Breast epithelium (tissue), 4 donors: ENCODE measurements at regions not wholly inside any gene's neighbourhood (a gene's known extent, or its start where the extent isn't known, plus 50 kb on each side); places are given as distances from the start of the nearest gene placed in this dataset.

Source experiments
- DNase-seq, 2 donors: peaks; one replicate each; pipeline ENCODE4 v3.0.0-alpha.2; 2019; ENCODE audit warnings: low spot score in 2 of 2
- H3K27ac ChIP-seq, 2 donors: fragments of 200-600 bp; sonication (generic) in 1 of 2; one replicate each; pipeline ENCODE4 v1.5.1; 2016 to 2019; ENCODE audit warnings: mild to moderate bottlenecking in 1 of 2
- H3K27me3 ChIP-seq, 2 donors: fragments of 200-600 bp; sonication (generic) in 1 of 2; one replicate each; pipeline versions ENCODE4 v1.5.1 to v1.6.0; 2017 to 2019; ENCODE audit warnings: control low read depth in 1 of 2, mild to moderate bottlenecking in 1 of 2
- H3K36me3 ChIP-seq: fragments of 200-600 bp; one replicate; pipeline ENCODE4 v1.5.1; 2019
- H3K4me1 ChIP-seq, 2 donors: fragments of 200-600 bp; sonication (generic); one replicate each; pipeline ENCODE4 v1.5.1; 2016 to 2019; ENCODE audit warnings: control low read depth in 1 of 2
- H3K4me3 ChIP-seq, 3 donors: fragments of 200-600 bp; sonication (generic); 1 replicate in 2 of 3; 2 replicates in 1 of 3; pipeline ENCODE4 v1.5.1; 2016 to 2019; ENCODE audit warnings: mild to moderate bottlenecking in 3 of 3, moderate library complexity in 2 of 3
- H3K9me3 ChIP-seq, 2 donors: fragments of 200-600 bp; sonication (generic) in 1 of 2; one replicate each; pipeline ENCODE4 v1.5.1; 2016 to 2019; ENCODE audit warnings: control low read depth in 1 of 2
- POLR2A ChIP-seq: fragments of 450-650 bp; IDR thresholded peaks from one replicate; pipeline ENCODE4 v1.6.1; 2016; ENCODE audit warnings: antibody characterized with exemption, mild to moderate bottlenecking, moderate library complexity
- POLR2AphosphoS5 ChIP-seq, 3 donors: sonication (generic); formaldehyde crosslinking; IDR thresholded peaks; one replicate each; pipeline ENCODE4 v1.6.1; 2017; ENCODE audit warnings: antibody characterized with exemption in 3 of 3
- intact Hi-C: fragments of 100-400 bp; cut with DNase I; formaldehyde crosslinking; loops from one replicate; pipeline ENCODE4 v1.15.1; 2023; ENCODE audit warnings: low total_unique reads
- TF ChIP-seq, protein P1 (sequence below), 3 donors: fragments of 450-650 bp; IDR thresholded peaks; one replicate each; pipeline ENCODE4 v1.5.1; 2016 to 2017; ENCODE audit warnings: antibody characterized with exemption in 3 of 3, mild to moderate bottlenecking in 3 of 3, moderate library complexity in 3 of 3

DNA sequence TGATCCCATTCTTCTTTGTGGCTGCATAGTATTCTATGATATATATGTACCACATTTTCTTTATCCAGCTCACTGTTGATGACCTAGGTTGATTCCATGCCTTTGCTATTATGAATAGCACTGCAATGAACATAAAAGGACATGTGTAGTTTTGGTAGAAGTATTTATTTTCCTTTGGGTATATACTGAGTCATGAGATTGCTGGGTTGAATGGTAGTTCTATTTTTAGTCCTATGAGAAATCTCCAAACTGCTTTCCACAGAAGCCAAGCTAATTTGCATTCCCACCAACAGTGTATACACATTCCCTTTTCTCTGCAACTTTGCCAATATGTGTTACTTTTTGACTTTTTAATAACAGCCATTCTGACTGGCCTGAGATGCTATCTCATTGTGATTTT lies 278.3 kb downstream of the PCDH18 start:
- Histone ChIP-seq H3K27me3 (no peaks in the 10 kb centered on the region), H3K4me1 (no peaks in the 10 kb centered on the region), H3K27ac (no peak overlapping the region), H3K9me3 (no peaks in the 10 kb centered on the region), H3K36me3 (no peaks in the 10 kb centered on the region), H3K4me3 (no peak overlapping the region)
- intact Hi-C loops = no loop called here
- TF ChIP-seq POLR2AphosphoS5 (IDR thresholded peaks at IDR 0.05) (no peak), POLR2A (no peak)
- TF ChIP-seq, protein P1, sequence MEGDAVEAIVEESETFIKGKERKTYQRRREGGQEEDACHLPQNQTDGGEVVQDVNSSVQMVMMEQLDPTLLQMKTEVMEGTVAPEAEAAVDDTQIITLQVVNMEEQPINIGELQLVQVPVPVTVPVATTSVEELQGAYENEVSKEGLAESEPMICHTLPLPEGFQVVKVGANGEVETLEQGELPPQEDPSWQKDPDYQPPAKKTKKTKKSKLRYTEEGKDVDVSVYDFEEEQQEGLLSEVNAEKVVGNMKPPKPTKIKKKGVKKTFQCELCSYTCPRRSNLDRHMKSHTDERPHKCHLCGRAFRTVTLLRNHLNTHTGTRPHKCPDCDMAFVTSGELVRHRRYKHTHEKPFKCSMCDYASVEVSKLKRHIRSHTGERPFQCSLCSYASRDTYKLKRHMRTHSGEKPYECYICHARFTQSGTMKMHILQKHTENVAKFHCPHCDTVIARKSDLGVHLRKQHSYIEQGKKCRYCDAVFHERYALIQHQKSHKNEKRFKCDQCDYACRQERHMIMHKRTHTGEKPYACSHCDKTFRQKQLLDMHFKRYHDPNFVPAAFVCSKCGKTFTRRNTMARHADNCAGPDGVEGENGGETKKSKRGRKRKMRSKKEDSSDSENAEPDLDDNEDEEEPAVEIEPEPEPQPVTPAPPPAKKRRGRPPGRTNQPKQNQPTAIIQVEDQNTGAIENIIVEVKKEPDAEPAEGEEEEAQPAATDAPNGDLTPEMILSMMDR (IDR thresholded peaks at IDR 0.05) = no peak
- DNase-seq = no peak

DNA sequence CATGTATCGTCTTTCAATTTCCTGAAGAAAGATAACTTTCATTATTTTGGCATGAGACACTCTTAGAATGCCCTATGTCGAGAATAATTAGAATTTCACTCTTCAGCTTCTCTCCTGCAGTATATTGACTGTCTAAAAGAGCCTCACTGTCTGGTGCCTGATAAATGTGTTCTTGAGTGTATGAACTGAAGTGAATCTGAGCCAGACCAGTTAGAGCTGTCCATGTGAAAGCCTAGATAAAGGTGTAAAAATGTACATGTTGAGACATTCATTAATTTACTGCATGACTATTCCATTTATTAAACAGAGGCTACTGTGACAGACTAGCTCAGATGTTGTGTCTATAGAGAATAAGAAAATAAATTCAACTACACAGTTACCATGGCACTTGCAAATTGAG lies 283.2 kb downstream of the PCDH18 start:
- TF ChIP-seq POLR2AphosphoS5 (IDR thresholded peaks at IDR 0.05) (no peak), POLR2A (no peak)
- TF ChIP-seq, protein P1 (IDR thresholded peaks at IDR 0.05) = no peak
- no peak for DNase-seq
- no peaks in the 10 kb centered on the region for H3K4me1 ChIP-seq
- no peaks in the 10 kb centered on the region for H3K36me3 ChIP-seq
- no peaks in the 10 kb centered on the region for H3K9me3 ChIP-seq
- no peak overlapping the region for H3K27ac ChIP-seq
- H3K27me3 ChIP-seq = no peaks in the 10 kb centered on the region
- no peak overlapping the region for H3K4me3 ChIP-seq
- intact Hi-C loops = no loop called here

DNA sequence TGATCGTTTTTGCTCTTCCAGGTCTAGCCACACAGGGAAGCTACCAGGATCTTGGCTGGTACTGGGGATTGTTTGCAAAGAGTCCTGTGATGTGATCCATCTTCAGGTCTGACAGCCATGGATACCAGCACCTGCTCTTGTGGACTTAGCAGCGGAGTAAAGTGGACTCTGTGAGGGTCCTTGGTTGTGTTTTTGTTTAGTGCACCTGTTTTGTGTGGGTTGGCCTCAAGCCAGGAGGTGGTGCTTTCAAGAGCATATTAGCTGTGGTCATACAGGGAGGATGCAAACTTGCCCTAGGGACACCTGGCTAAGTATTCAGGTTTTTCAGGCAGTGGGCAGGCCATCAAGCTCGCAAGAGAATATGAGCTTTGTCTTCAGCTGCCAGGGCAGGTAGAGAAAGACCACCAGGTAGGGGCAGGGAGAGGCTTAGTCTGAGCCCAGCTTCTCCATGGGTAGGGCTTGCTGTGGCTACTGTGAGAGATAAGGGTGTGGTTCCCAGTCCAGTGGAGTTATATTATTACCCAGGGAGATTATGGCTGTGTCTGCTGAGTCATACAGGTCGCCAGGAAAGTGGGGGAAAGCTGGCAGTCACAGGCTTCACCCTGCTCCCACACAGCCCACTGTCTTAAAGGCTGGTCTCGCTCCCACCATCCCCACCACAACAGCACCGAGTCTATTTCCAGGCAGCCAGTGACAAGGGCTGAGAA lies 293.7 kb downstream of the PCDH18 start:
- Histone ChIP-seq H3K4me3 (no peak overlapping the region), H3K36me3 (no peaks in the 10 kb centered on the region), H3K9me3 (no peaks in the 10 kb centered on the region), H3K27ac (no peak overlapping the region), H3K27me3 (no peaks in the 10 kb centered on the region), H3K4me1 (no peaks in the 10 kb centered on the region)
- intact Hi-C loops = no loop called here
- TF ChIP-seq POLR2A = no peak
- TF ChIP-seq, protein P1 (IDR thresholded peaks at IDR 0.05) = no peak
- TF ChIP-seq POLR2AphosphoS5 (IDR thresholded peaks at IDR 0.05) = no peak
- no peak for DNase-seq

DNA sequence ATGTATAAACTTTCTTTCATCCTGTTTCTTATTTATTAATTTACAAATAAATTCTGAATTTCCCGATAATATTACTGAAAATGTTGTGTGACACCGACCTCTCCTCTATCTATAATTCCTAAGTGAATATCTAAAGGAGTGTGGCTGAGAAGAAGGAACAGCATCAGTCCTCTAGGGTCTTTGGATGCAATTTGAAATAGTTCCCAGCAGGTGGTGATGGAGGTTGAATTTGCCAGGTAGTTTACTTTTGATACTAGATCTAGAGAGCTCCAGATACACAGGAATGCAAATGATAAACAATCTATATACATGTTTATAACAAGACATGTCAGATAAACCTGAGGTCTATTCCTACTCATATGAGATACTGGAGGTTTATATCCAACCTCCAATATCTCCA lies 305.4 kb downstream of the PCDH18 start:
- no peak for TF ChIP-seq POLR2A
- TF ChIP-seq, protein P1 (IDR thresholded peaks at IDR 0.05) = no peak
- TF ChIP-seq POLR2AphosphoS5 (IDR thresholded peaks at IDR 0.05) = no peak
- no peaks in the 10 kb centered on the region for H3K27me3 ChIP-seq
- no peak overlapping the region for H3K27ac ChIP-seq
- no peak overlapping the region for H3K4me3 ChIP-seq
- H3K4me1 ChIP-seq = no peaks in the 10 kb centered on the region
- no peaks in the 10 kb centered on the region for H3K36me3 ChIP-seq
- no peak for DNase-seq
- intact Hi-C loops = no loop called here
- H3K9me3 ChIP-seq = no peaks in the 10 kb centered on the region

DNA sequence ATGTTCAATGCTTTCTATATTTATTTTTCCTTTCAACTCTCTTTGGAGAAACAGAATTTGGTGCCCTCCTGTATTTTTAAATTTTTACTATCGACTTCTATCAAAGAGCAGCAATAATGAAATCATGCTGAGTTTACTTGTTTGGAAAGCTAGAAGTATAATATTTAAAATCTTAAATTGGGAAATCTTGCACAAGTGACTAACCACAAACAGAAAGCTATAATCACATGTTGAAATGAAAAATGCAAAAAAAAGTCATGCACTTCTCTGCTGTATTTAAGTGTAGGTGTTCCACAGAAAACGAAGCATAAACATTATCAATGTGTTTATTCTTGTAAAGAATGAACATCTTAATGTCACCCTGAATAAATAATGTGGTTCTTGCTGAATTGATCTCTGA lies 306.1 kb downstream of the PCDH18 start:
- Histone ChIP-seq H3K27ac (no peak overlapping the region), H3K4me1 (no peaks in the 10 kb centered on the region), H3K36me3 (no peaks in the 10 kb centered on the region), H3K4me3 (no peak overlapping the region), H3K9me3 (no peaks in the 10 kb centered on the region), H3K27me3 (no peaks in the 10 kb centered on the region)
- intact Hi-C loops = no loop called here
- no peak for TF ChIP-seq POLR2A
- TF ChIP-seq, protein P1 (IDR thresholded peaks at IDR 0.05) = no peak
- TF ChIP-seq POLR2AphosphoS5 (IDR thresholded peaks at IDR 0.05) = no peak
- no peak for DNase-seq
